Erythroblast (primary cell): ENCODE measurements at regions not wholly inside any gene's neighbourhood (a gene's known extent, or its start where the extent isn't known, plus 50 kb on each side); places are given as distances from the start of the nearest gene placed in this dataset.

Experiments
- GATA1 ChIP-seq: IDR thresholded peaks from 2 replicates; pipeline ENCODE4 v1.6.1; 2011; ENCODE audit warnings: low read depth, mild to moderate bottlenecking, control low read depth, low read length, moderate library complexity
- POLR2A ChIP-seq: IDR thresholded peaks from 2 replicates; pipeline ENCODE4 v1.6.1; 2011; ENCODE audit warnings: mild to moderate bottlenecking, low read length

DNA sequence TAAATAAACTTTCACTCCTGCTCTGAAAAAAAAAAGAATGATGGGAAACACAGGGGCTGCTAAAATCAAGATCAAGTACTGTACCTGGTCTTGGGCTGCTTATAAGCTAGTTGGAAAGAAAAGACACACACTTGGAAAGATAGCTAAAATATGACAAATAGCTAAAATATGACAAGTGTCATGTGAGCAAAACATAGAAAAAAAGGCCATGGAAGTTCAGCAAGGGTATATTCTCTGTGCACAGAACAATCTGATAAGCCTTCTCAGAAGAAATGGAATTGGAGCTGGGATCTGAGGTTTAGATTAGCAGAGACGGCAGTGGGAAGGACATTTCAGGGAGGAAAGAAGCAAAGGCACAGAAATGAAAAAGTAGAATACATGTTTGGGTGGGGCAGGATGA is 126.2 kb upstream of the PMCH start:
- TF ChIP-seq POLR2A (no peak), GATA1 (no peak)
